Activated naive CD8-positive, alpha-beta T cell treated with anti-CD3 and anti-CD28 coated beads for 36 hours (primary cell): ENCODE measurements at regions not wholly inside any gene's neighbourhood (a gene's known extent, or its start where the extent isn't known, plus 50 kb on each side); places are given as distances from the start of the nearest gene placed in this dataset.
"Not testable (repeated sequence)": the region's sequence is repeated elsewhere in the genome, so short reads cannot be mapped to it uniquely, and the experiment has no call there.

Source experiments
- DNase-seq: peaks from one replicate; pipeline ENCODE4 v3.0.0; 2021
- H3K27ac Mint-ChIP-seq: one replicate; pipeline ENCODE4 v1.8.0; 2022; ENCODE audit warnings: mild to moderate bottlenecking, moderate library complexity, mixed read lengths
- H3K27me3 Mint-ChIP-seq: one replicate; pipeline ENCODE4 v1.8.0; 2022; ENCODE audit warnings: mild to moderate bottlenecking, mixed read lengths
- H3K36me3 Mint-ChIP-seq: one replicate; pipeline ENCODE4 v1.8.0; 2021; ENCODE audit warnings: mild to moderate bottlenecking, mixed read lengths
- H3K4me1 Mint-ChIP-seq: one replicate; pipeline ENCODE4 v1.8.0; 2021; ENCODE audit warnings: mixed read lengths
- H3K4me3 Mint-ChIP-seq: one replicate; pipeline ENCODE4 v1.8.0; 2022; ENCODE audit warnings: mild to moderate bottlenecking, moderate library complexity, mixed read lengths
- H3K9me3 Mint-ChIP-seq: one replicate; pipeline ENCODE4 v1.8.0; 2022; ENCODE audit warnings: mixed read lengths

GRCh38 chr13:47892374-47892773 lies 108.7 kb downstream of the SUCLA2 start:
- Mint-ChIP-seq H3K27ac (no peak overlapping the region), H3K4me1 (peaks cover 8% of the 10 kb centered on the region)

GRCh38 chr13:47890146-47890814 lies 110.8 kb downstream of the SUCLA2 start:
- H3K4me1 Mint-ChIP-seq = peaks cover 8% of the 10 kb centered on the region
- H3K27me3 Mint-ChIP-seq = no peaks in the 10 kb centered on the region
- H3K36me3 Mint-ChIP-seq = no peaks in the 10 kb centered on the region
- H3K4me3 Mint-ChIP-seq = peak overlapping the region; percentile 29
- no peaks in the 10 kb centered on the region for H3K9me3 Mint-ChIP-seq
- no peak for DNase-seq
- peak overlapping the region; percentile 82 for H3K27ac Mint-ChIP-seq

More at GRCh38 chr13:47892374-47892773, 108.7 kb downstream of the SUCLA2 start:
- Mint-ChIP-seq H3K36me3 (peaks cover 2% of the 10 kb centered on the region), H3K27me3 (no peaks in the 10 kb centered on the region), H3K9me3 (no peaks in the 10 kb centered on the region), H3K4me3 (no peak overlapping the region)
- no peak for DNase-seq

GRCh38 chr13:47886314-47886713 lies 114.8 kb downstream of the SUCLA2 start:
- H3K4me3 Mint-ChIP-seq = no peak overlapping the region
- H3K27ac Mint-ChIP-seq = no peak overlapping the region
- H3K36me3 Mint-ChIP-seq = peaks cover 4% of the 10 kb centered on the region
- H3K27me3 Mint-ChIP-seq = no peaks in the 10 kb centered on the region
- H3K4me1 Mint-ChIP-seq = peaks cover 8% of the 10 kb centered on the region
- no peak for DNase-seq
- no peaks in the 10 kb centered on the region for H3K9me3 Mint-ChIP-seq

- H3K4me3 Mint-ChIP-seq = no peak overlapping the region
- no peaks in the 10 kb centered on the region for H3K27me3 Mint-ChIP-seq
- no peak for DNase-seq
- H3K9me3 Mint-ChIP-seq = peaks cover 11% of the 10 kb centered on the region
- no peaks in the 10 kb centered on the region for H3K4me1 Mint-ChIP-seq
- peaks cover 15% of the 10 kb centered on the region for H3K36me3 Mint-ChIP-seq
- H3K27ac Mint-ChIP-seq = no peak overlapping the region
Measured at GRCh38 chr13:47875201-47875600, 125.9 kb downstream of the SUCLA2 start.

GRCh38 chr13:47873987-47874386 lies 127.1 kb downstream of the SUCLA2 start:
- not testable (repeated sequence) for H3K4me1 Mint-ChIP-seq, H3K27ac Mint-ChIP-seq, H3K4me3 Mint-ChIP-seq, H3K27me3 Mint-ChIP-seq, DNase-seq
- Mint-ChIP-seq H3K9me3 (peaks cover 11% of the 10 kb centered on the region), H3K36me3 (peaks cover 15% of the 10 kb centered on the region)

- H3K4me3 Mint-ChIP-seq, H3K27ac Mint-ChIP-seq, H3K27me3 Mint-ChIP-seq, H3K4me1 Mint-ChIP-seq, DNase-seq: not testable (repeated sequence)
- Mint-ChIP-seq H3K9me3 (peaks cover 11% of the 10 kb centered on the region), H3K36me3 (peaks cover 15% of the 10 kb centered on the region)
Measured at GRCh38 chr13:47873319-47873718, 127.8 kb downstream of the SUCLA2 start.

- H3K27ac Mint-ChIP-seq = no peak overlapping the region
- H3K4me1 Mint-ChIP-seq = peaks cover 2% of the 10 kb centered on the region
- H3K4me3 Mint-ChIP-seq = no peak overlapping the region
- H3K27me3 Mint-ChIP-seq = no peaks in the 10 kb centered on the region
- peaks cover 8% of the 10 kb centered on the region for H3K9me3 Mint-ChIP-seq
- DNase-seq = no peak
- H3K36me3 Mint-ChIP-seq = peaks cover 11% of the 10 kb centered on the region
Measured at GRCh38 chr13:47869776-47870175, 131.3 kb downstream of the SUCLA2 start.

- Mint-ChIP-seq H3K9me3 (no peaks in the 10 kb centered on the region), H3K27ac (no peak overlapping the region), H3K4me3 (no peak overlapping the region), H3K4me1 (peaks cover 2% of the 10 kb centered on the region), H3K27me3 (no peaks in the 10 kb centered on the region), H3K36me3 (no peaks in the 10 kb centered on the region)
- DNase-seq = no peak
Measured at GRCh38 chr13:47865883-47866282, 135.2 kb downstream of the SUCLA2 start.

GRCh38 chr13:47862841-47863240 lies 138.2 kb downstream of the SUCLA2 start:
- peaks cover 3% of the 10 kb centered on the region for H3K27me3 Mint-ChIP-seq
- no peaks in the 10 kb centered on the region for H3K9me3 Mint-ChIP-seq
- H3K36me3 Mint-ChIP-seq = no peaks in the 10 kb centered on the region
- no peak for DNase-seq
- no peak overlapping the region for H3K27ac Mint-ChIP-seq
- H3K4me1 Mint-ChIP-seq = peaks cover 2% of the 10 kb centered on the region
- H3K4me3 Mint-ChIP-seq = no peak overlapping the region

GRCh38 chr13:47859165-47859564 lies 141.9 kb downstream of the SUCLA2 start:
- no peak for DNase-seq
- no peaks in the 10 kb centered on the region for H3K9me3 Mint-ChIP-seq
- H3K27me3 Mint-ChIP-seq = peaks cover 3% of the 10 kb centered on the region
- H3K4me1 Mint-ChIP-seq = no peaks in the 10 kb centered on the region
- H3K27ac Mint-ChIP-seq = no peak overlapping the region
- H3K36me3 Mint-ChIP-seq = no peaks in the 10 kb centered on the region
- H3K4me3 Mint-ChIP-seq = no peak overlapping the region

GRCh38 chr13:47858042-47859025 lies 142.7 kb downstream of the SUCLA2 start:
- no peaks in the 10 kb centered on the region for H3K36me3 Mint-ChIP-seq
- H3K4me3 Mint-ChIP-seq = no peak overlapping the region
- H3K9me3 Mint-ChIP-seq = no peaks in the 10 kb centered on the region
- no peaks in the 10 kb centered on the region for H3K4me1 Mint-ChIP-seq
- DNase-seq = no peak
- H3K27ac Mint-ChIP-seq = no peak overlapping the region
- H3K27me3 Mint-ChIP-seq = peaks cover 3% of the 10 kb centered on the region

GRCh38 chr13:47853236-47853635 lies 147.8 kb downstream of the SUCLA2 start:
- no peaks in the 10 kb centered on the region for H3K4me1 Mint-ChIP-seq

GRCh38 chr13:47846886-47847285 lies 154.2 kb downstream of the SUCLA2 start:
- H3K4me3 Mint-ChIP-seq = no peak overlapping the region
- no peaks in the 10 kb centered on the region for H3K27me3 Mint-ChIP-seq
- peaks cover 5% of the 10 kb centered on the region for H3K9me3 Mint-ChIP-seq
- no peak overlapping the region for H3K27ac Mint-ChIP-seq
- H3K4me1 Mint-ChIP-seq = no peaks in the 10 kb centered on the region
- DNase-seq = no peak
- peaks cover 2% of the 10 kb centered on the region for H3K36me3 Mint-ChIP-seq

More at GRCh38 chr13:47853236-47853635, 147.8 kb downstream of the SUCLA2 start:
- Mint-ChIP-seq H3K27me3 (no peaks in the 10 kb centered on the region), H3K36me3 (peaks cover 2% of the 10 kb centered on the region), H3K4me3 (no peak overlapping the region), H3K27ac (no peak overlapping the region), H3K9me3 (peaks cover 5% of the 10 kb centered on the region)
- DNase-seq = no peak

- Mint-ChIP-seq H3K4me3 (no peak overlapping the region), H3K36me3 (peaks cover 2% of the 10 kb centered on the region), H3K27me3 (no peaks in the 10 kb centered on the region), H3K9me3 (peaks cover 5% of the 10 kb centered on the region), H3K4me1 (no peaks in the 10 kb centered on the region), H3K27ac (no peak overlapping the region)
- no peak for DNase-seq
Measured at GRCh38 chr13:47845981-47846380, 155.1 kb downstream of the SUCLA2 start.

- Mint-ChIP-seq H3K27ac (no peak overlapping the region), H3K4me3 (no peak overlapping the region), H3K4me1 (no peaks in the 10 kb centered on the region), H3K27me3 (no peaks in the 10 kb centered on the region), H3K9me3 (no peaks in the 10 kb centered on the region), H3K36me3 (no peaks in the 10 kb centered on the region)
- DNase-seq = no peak
Measured at GRCh38 chr13:47843005-47843404, 158.1 kb downstream of the SUCLA2 start.
